Breast epithelium (tissue), 4 donors: ENCODE measurements at regions not wholly inside any gene's neighbourhood (a gene's known extent, or its start where the extent isn't known, plus 50 kb on each side); places are given as distances from the start of the nearest gene placed in this dataset.
"Not testable (repeated sequence)": the region's sequence is repeated elsewhere in the genome, so short reads cannot be mapped to it uniquely, and the experiment has no call there.

ENCODE experiments used
- DNase-seq, 2 donors: peaks; one replicate each; pipeline ENCODE4 v3.0.0-alpha.2; 2019; ENCODE audit warnings: low spot score in 2 of 2
- H3K27ac ChIP-seq, 2 donors: fragments of 200-600 bp; sonication (generic) in 1 of 2; one replicate each; pipeline ENCODE4 v1.5.1; 2016 to 2019; ENCODE audit warnings: mild to moderate bottlenecking in 1 of 2
- H3K27me3 ChIP-seq, 2 donors: fragments of 200-600 bp; sonication (generic) in 1 of 2; one replicate each; pipeline versions ENCODE4 v1.5.1 to v1.6.0; 2017 to 2019; ENCODE audit warnings: control low read depth in 1 of 2, mild to moderate bottlenecking in 1 of 2
- H3K36me3 ChIP-seq: fragments of 200-600 bp; one replicate; pipeline ENCODE4 v1.5.1; 2019
- H3K4me1 ChIP-seq, 2 donors: fragments of 200-600 bp; sonication (generic); one replicate each; pipeline ENCODE4 v1.5.1; 2016 to 2019; ENCODE audit warnings: control low read depth in 1 of 2
- H3K4me3 ChIP-seq, 3 donors: fragments of 200-600 bp; sonication (generic); 1 replicate in 2 of 3; 2 replicates in 1 of 3; pipeline ENCODE4 v1.5.1; 2016 to 2019; ENCODE audit warnings: mild to moderate bottlenecking in 3 of 3, moderate library complexity in 2 of 3
- H3K9me3 ChIP-seq, 2 donors: fragments of 200-600 bp; sonication (generic) in 1 of 2; one replicate each; pipeline ENCODE4 v1.5.1; 2016 to 2019; ENCODE audit warnings: control low read depth in 1 of 2
- CTCF ChIP-seq, 3 donors: fragments of 450-650 bp; IDR thresholded peaks; one replicate each; pipeline ENCODE4 v1.5.1; 2016 to 2017; ENCODE audit warnings: antibody characterized with exemption in 3 of 3, mild to moderate bottlenecking in 3 of 3, moderate library complexity in 3 of 3
- POLR2A ChIP-seq: fragments of 450-650 bp; IDR thresholded peaks from one replicate; pipeline ENCODE4 v1.6.1; 2016; ENCODE audit warnings: antibody characterized with exemption, mild to moderate bottlenecking, moderate library complexity
- POLR2AphosphoS5 ChIP-seq, 3 donors: sonication (generic); formaldehyde crosslinking; IDR thresholded peaks; one replicate each; pipeline ENCODE4 v1.6.1; 2017; ENCODE audit warnings: antibody characterized with exemption in 3 of 3
- intact Hi-C: fragments of 100-400 bp; cut with DNase I; formaldehyde crosslinking; loops from one replicate; pipeline ENCODE4 v1.15.1; 2023; ENCODE audit warnings: low total_unique reads

- no peaks in the 10 kb centered on the region for H3K4me1 ChIP-seq
- intact Hi-C loops = no loop called here
- no peaks in the 10 kb centered on the region for H3K27me3 ChIP-seq
- no peak for DNase-seq
- H3K27ac ChIP-seq = no peak overlapping the region
- H3K4me3 ChIP-seq = no peak overlapping the region
- H3K36me3 ChIP-seq = no peaks in the 10 kb centered on the region
- no peaks in the 10 kb centered on the region for H3K9me3 ChIP-seq
- TF ChIP-seq POLR2AphosphoS5 (IDR thresholded peaks at IDR 0.05) (no peak), CTCF (IDR thresholded peaks at IDR 0.05) (no peak), POLR2A (no peak)
These were observed 158.6 kb upstream of the DLX2 start for GRCh38 chr2:172261292-172261691.

GRCh38 chr2:172262486-172262885 is 159.8 kb upstream of the DLX2 start:
- H3K27me3 ChIP-seq = no peaks in the 10 kb centered on the region
- H3K9me3 ChIP-seq = no peaks in the 10 kb centered on the region
- H3K4me1 ChIP-seq = no peaks in the 10 kb centered on the region
- intact Hi-C loops = no loop called here
- no peak overlapping the region for H3K27ac ChIP-seq
- DNase-seq = no peak
- TF ChIP-seq POLR2AphosphoS5 (IDR thresholded peaks at IDR 0.05) = no peak
- TF ChIP-seq POLR2A = no peak
- no peak for TF ChIP-seq CTCF (IDR thresholded peaks at IDR 0.05)
- H3K36me3 ChIP-seq = no peaks in the 10 kb centered on the region
- no peak overlapping the region for H3K4me3 ChIP-seq

DNA sequence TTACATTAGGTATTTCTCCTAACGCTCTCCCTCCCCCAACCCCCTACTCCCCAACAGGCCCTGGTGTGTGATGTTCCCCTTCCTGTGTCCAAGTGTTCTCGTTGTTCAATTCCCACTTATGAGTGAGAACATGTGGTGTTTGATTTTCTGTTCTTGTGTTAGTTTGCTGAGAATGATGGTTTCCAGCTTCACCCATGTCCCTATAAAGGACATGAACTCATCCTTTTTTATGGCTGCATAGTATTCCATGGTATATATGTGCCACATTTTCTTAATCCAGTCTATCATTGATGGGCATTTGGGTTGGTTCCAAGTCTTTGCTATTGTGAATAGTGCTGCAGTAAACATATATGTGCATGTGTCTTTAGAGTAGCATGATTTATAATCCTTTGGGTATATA is 162.1 kb upstream of the DLX2 start:
- H3K36me3 ChIP-seq, H3K27me3 ChIP-seq, H3K4me3 ChIP-seq, H3K9me3 ChIP-seq, H3K4me1 ChIP-seq, H3K27ac ChIP-seq, intact Hi-C loops, DNase-seq: not testable (repeated sequence)

GRCh38 chr2:172269507-172270244 is 157.7 kb upstream of the ITGA6 start:
- H3K27ac ChIP-seq, DNase-seq, H3K36me3 ChIP-seq, H3K27me3 ChIP-seq, H3K4me1 ChIP-seq, H3K9me3 ChIP-seq, H3K4me3 ChIP-seq, intact Hi-C loops: not testable (repeated sequence)

DNA sequence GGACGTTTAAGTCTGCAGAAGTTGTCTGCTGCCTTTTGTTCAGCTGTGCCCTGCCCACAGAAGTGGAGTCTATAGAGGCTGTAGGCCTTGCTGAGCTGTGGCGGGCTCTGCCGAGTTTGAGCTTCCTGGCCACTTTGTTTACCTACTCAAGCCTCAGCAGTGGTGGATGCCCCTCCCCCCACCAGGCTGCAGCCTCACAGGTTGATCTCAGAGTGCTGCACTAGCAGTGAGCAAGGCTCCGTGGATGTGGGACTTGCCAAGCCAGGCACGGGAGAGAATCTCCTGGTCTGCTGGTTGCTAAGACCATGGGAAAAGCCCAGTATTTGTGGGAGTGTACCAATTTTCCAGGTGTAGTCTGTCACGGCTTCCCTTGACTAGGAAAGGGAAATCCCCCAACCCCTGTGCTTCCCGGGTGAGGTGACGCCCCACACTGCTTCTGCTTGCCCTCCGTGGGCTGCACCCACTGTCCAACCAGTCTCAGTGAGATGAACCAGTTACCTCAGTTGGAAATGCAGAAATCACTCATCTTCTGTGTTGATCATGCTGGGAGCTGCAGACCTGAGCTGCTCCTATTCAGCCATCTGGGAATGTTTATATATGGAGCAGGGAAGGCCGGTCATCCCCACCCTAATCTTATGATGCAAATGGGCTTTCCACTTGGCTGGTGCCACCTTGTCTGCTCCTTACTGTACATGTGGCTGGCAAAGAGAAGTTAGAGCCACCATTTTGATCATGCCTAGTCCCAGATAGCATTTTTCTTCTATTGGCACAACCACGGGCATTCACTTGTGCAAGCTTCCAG is 156.9 kb upstream of the ITGA6 start:
- no peak for DNase-seq
- Histone ChIP-seq H3K36me3 (no peaks in the 10 kb centered on the region), H3K9me3 (no peaks in the 10 kb centered on the region), H3K4me1 (no peaks in the 10 kb centered on the region), H3K27me3 (no peaks in the 10 kb centered on the region), H3K27ac (no peak overlapping the region), H3K4me3 (no peak overlapping the region)
- intact Hi-C loops = no loop called here
- TF ChIP-seq CTCF (IDR thresholded peaks at IDR 0.05) = no peak
- TF ChIP-seq POLR2A = no peak
- no peak for TF ChIP-seq POLR2AphosphoS5 (IDR thresholded peaks at IDR 0.05)

DNA sequence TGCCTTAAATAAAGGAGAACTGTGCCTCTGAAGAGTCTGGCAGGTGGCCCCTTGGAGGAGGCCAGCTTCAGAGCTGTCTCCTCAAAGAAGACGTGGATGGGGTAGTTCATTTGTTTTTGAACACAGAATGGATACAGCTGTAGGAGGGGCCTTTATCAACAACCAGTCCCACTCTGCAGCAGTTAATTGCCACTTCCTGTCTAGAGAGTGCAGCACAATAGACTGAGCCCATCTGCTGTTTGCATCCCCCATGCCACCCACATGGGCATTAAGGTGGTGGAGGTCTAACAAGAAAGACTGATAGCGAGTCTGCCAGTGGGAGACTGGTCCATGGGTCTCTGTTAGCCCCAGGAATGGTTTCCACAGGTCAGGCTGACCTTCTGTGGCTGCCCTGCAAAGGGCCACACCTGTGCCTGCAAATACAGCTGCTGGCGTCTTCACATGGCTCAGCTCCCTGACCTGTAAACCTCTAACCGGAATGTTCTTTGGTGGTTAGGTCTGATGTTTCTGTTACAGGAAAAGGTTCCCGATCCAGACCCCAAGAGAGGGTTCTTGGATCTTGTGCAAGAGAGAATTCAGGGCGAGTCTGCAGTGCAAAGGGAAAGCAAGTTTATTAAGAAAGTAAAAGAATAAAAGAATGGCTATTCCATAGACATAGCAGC is 153.3 kb upstream of the ITGA6 start:
- intact Hi-C loops = no loop called here
- H3K4me1 ChIP-seq = no peaks in the 10 kb centered on the region
- H3K9me3 ChIP-seq = no peaks in the 10 kb centered on the region
- DNase-seq = no peak
- no peak overlapping the region for H3K27ac ChIP-seq
- H3K36me3 ChIP-seq = no peaks in the 10 kb centered on the region
- H3K4me3 ChIP-seq = no peak overlapping the region
- TF ChIP-seq POLR2AphosphoS5 (IDR thresholded peaks at IDR 0.05) (no peak), POLR2A (no peak), CTCF (IDR thresholded peaks at IDR 0.05) (no peak)
- no peaks in the 10 kb centered on the region for H3K27me3 ChIP-seq
